ENCODE measurements at regions not wholly inside any gene's neighbourhood (a gene's known extent, or its start where the extent isn't known, plus 50 kb on each side); places are given as distances from the start of the nearest gene placed in this dataset.
A peak's percentile ranks its signal among the peaks of the same experiment; 100 is the strongest.

- no peak for TF ChIP-seq ETS1 (IDR thresholded peaks at IDR 0.05)
- TF ChIP-seq REST (IDR thresholded peaks at IDR 0.05; ENCODE audit: unreplicated experiment): no peak
- no peak for TF ChIP-seq POLR2AphosphoS5 (IDR thresholded peaks at IDR 0.05; ENCODE audit: low read depth)
These were observed 253.7 kb upstream of the PFKP start (continued) for GRCh38 chr10:2813693-2814092.

- ATAC-seq: no peak
- Histone ChIP-seq H3K27me3 (ENCODE audit: insufficient read depth) (no peaks in the 10 kb centered on the region), H2AFZ (peak overlapping the region; percentile 32; the same call in 1 of the 2 replicates), H3K4me2 (no peak overlapping the region), H3K79me2 (replicated peaks; ENCODE audit: insufficient read depth) (no peaks in the 10 kb centered on the region), H3K4me3 (no peak overlapping the region), H3K27ac (ENCODE audit: low read depth) (no peak overlapping the region), H3K36me3 (ENCODE audit: insufficient read depth) (no peaks in the 10 kb centered on the region), H4K20me1 (replicated peaks; ENCODE audit: insufficient read depth) (no peaks in the 10 kb centered on the region), H3F3A (replicated peaks; ENCODE audit: low read depth) (no peaks in the 10 kb centered on the region), H3K4me1 (ENCODE audit: insufficient read depth) (no peaks in the 10 kb centered on the region), H3K9me2 (ENCODE audit: insufficient read depth) (no peaks in the 10 kb centered on the region; the same call in 1 of the 2 replicates)
- no peak overlapping the region for H3K27ac Mint-ChIP-seq
- peaks cover 3% of the 10 kb centered on the region; the same call in 2 of the 3 replicates for H3K36me3 Mint-ChIP-seq (ENCODE audit: low read depth)
- DNase-seq (ENCODE audit: low spot score): no peak
- H3K4me1 Mint-ChIP-seq: no peaks in the 10 kb centered on the region
- H3K4me3 Mint-ChIP-seq: no peak overlapping the region
- H3K9me3 Mint-ChIP-seq: peaks cover 2% of the 10 kb centered on the region; the same call in 1 of the 3 replicates
- H3K27me3 Mint-ChIP-seq (ENCODE audit: insufficient read depth, low read depth, poor library complexity): no peaks in the 10 kb centered on the region
- no peak for TF ChIP-seq EZH2 (IDR thresholded peaks at IDR 0.05; ENCODE audit: low read depth, unreplicated experiment)
- TF ChIP-seq ZNF331 (CRISPR knock-in tag; IDR thresholded peaks at IDR 0.05; ENCODE audit: low read depth): no peak
- no peak for TF ChIP-seq ZNF114 (CRISPR knock-in tag; IDR thresholded peaks at IDR 0.05)
- TF ChIP-seq POLR2AphosphoS5 (IDR thresholded peaks at IDR 0.05; ENCODE audit: low read depth): no peak
- TF ChIP-seq NANOG (IDR thresholded peaks at IDR 0.05; ENCODE audit: borderline replicate concordance): no peak
- no peak for TF ChIP-seq STAT1 (IDR thresholded peaks at IDR 0.05; ENCODE audit: unreplicated experiment)
- no peak for TF ChIP-seq JUNB (IDR thresholded peaks at IDR 0.05; ENCODE audit: unreplicated experiment)
- TF ChIP-seq REST (IDR thresholded peaks at IDR 0.05; ENCODE audit: unreplicated experiment): no peak
- no peak for TF ChIP-seq EZH2phosphoT487 (IDR thresholded peaks at IDR 0.05; ENCODE audit: unreplicated experiment)
- no peak for TF ChIP-seq ETS1 (IDR thresholded peaks at IDR 0.05)
These were observed 254.1 kb upstream of the PFKP start for GRCh38 chr10:2813286-2813685.
